PC-9 (cell line): ENCODE measurements at regions not wholly inside any gene's neighbourhood (a gene's known extent, or its start where the extent isn't known, plus 50 kb on each side); places are given as distances from the start of the nearest gene placed in this dataset.
"Not testable (repeated sequence)": the region's sequence is repeated elsewhere in the genome, so short reads cannot be mapped to it uniquely, and the experiment has no call there.

Experiments
- BruUV-seq: library from RNA; stranded (reverse); fragments of 400-500 nt; replicated peaks from 2 replicates; lab custom pipeline; 2021; lab: Mats Ljungman, UMichigan
- CTCF ChIA-PET: fragments of 300-600 bp; sonication (Branson Sonifier 250); formaldehyde crosslinking; loops from one replicate; lab custom pipeline; 2022; ENCODE audit warnings: antibody characterized with exemption; lab: Charles Lee
- POLR2A ChIA-PET: fragments of 300-600 bp; sonication (Branson Sonifier 250); formaldehyde crosslinking; loops from one replicate; lab custom pipeline; 2022; ENCODE audit warnings: antibody characterized with exemption; ENCODE audit not compliant: unreplicated experiment; lab: Charles Lee
- DNase-seq, 2 experiments: peaks; one replicate each; pipeline versions ENCODE4 v3.0.0 to v3.0.0-alpha.2; 2015 to 2022; ENCODE audit warnings: mixed read lengths in 1 of 2
- H2AFZ ChIP-seq: fragments of 200-600 bp; sonication (generic); 2 replicates; pipeline ENCODE4 v1.8.1; 2017; ENCODE audit warnings: antibody characterized with exemption
- H3F3A ChIP-seq: fragments of 200-600 bp; sonication (generic); 2 replicates; pipeline ENCODE4 v1.8.1; 2017; ENCODE audit warnings: antibody characterized with exemption, mild to moderate bottlenecking, low read depth; ENCODE audit not compliant: insufficient read depth
- H3K27ac ChIP-seq: fragments of 200-600 bp; sonication (generic); 2 replicates; pipeline ENCODE4 v1.6.1; 2016; ENCODE audit warnings: mixed run types
- H3K27me3 ChIP-seq: fragments of 200-600 bp; sonication (generic); 2 replicates; pipeline ENCODE4 v1.6.1; 2016; ENCODE audit warnings: low read depth, mixed run types; ENCODE audit not compliant: insufficient read depth
- H3K36me3 ChIP-seq: fragments of 200-600 bp; sonication (generic); 2 replicates; pipeline ENCODE4 v1.6.1; 2016; ENCODE audit warnings: low read depth, mixed run types
- H3K4me1 ChIP-seq: fragments of 200-600 bp; sonication (generic); replicated peaks from 2 replicates; pipeline ENCODE4 v1.6.1; 2016; ENCODE audit warnings: mixed run types; ENCODE audit not compliant: insufficient read depth
- H3K4me2 ChIP-seq: fragments of 200-600 bp; sonication (generic); 2 replicates; pipeline ENCODE4 v1.6.1; 2017; ENCODE audit warnings: mixed run types
- H3K4me3 ChIP-seq: fragments of 200-600 bp; sonication (generic); 2 replicates; pipeline ENCODE4 v1.6.1; 2016; ENCODE audit warnings: mixed run types
- H3K79me2 ChIP-seq: fragments of 200-600 bp; sonication (generic); 2 replicates; pipeline ENCODE4 v1.6.1; 2017; ENCODE audit warnings: low read depth, mixed run types
- H3K9me2 ChIP-seq: fragments of 200-600 bp; sonication (generic); 2 replicates; pipeline ENCODE4 v1.8.1; 2017; ENCODE audit warnings: mild to moderate bottlenecking; ENCODE audit not compliant: insufficient read depth
- H3K9me3 ChIP-seq: fragments of 200-600 bp; sonication (generic); 2 replicates; pipeline ENCODE4 v1.8.1; 2016; ENCODE audit warnings: low read depth; ENCODE audit not compliant: insufficient read depth
- H4K20me1 ChIP-seq: fragments of 200-600 bp; sonication (generic); 2 replicates; pipeline ENCODE4 v1.8.1; 2017; ENCODE audit not compliant: insufficient read depth
- CTCF ChIP-seq: fragments of 200-600 bp; sonication (generic); conservative IDR thresholded peaks from 2 replicates; pipeline ENCODE4 v1.6.1; 2017; ENCODE audit warnings: mixed run types, antibody characterized with exemption, mild to moderate bottlenecking, moderate library complexity
- EZH2 ChIP-seq: fragments of 200-600 bp; sonication (generic); IDR thresholded peaks from 2 replicates; pipeline ENCODE4 v1.8.0; 2017; ENCODE audit warnings: antibody characterized with exemption, low read depth
- intact Hi-C: fragments of 100-400 bp; cut with micrococcal nuclease; formaldehyde crosslinking; loops from one replicate; pipeline ENCODE4 v1.10.0; 2022; ENCODE audit not compliant: unreplicated experiment

- Histone ChIP-seq H3K27ac (no peak overlapping the region), H3K79me2 (no peaks in the 10 kb centered on the region), H3F3A (no peaks in the 10 kb centered on the region), H3K4me3 (no peak overlapping the region), H4K20me1 (no peaks in the 10 kb centered on the region), H3K9me2 (no peaks in the 10 kb centered on the region), H3K4me1 (peaks cover 16% of the 10 kb centered on the region; the same call in 1 of the 2 replicates), H3K36me3 (no peaks in the 10 kb centered on the region), H3K4me2 (no peak overlapping the region), H2AFZ (no peak overlapping the region), H3K9me3 (no peaks in the 10 kb centered on the region), H3K27me3 (no peaks in the 10 kb centered on the region)
- DNase-seq: no peak
- no TSS peak for BruUV-seq
- ChIA-PET CTCF (no interaction called here), POLR2A (interaction anchor here (0.6 kb wide), 1 partner anchor 21 kb away, joined by 3 read pairs; no protein-coding TSS in a partner anchor)
- intact Hi-C loops: no loop called here
- TF ChIP-seq EZH2: no peak
- TF ChIP-seq CTCF: no peak
Measured at GRCh38 chr6:3530515-3530914, 73.7 kb upstream of the SLC22A23 start.

GRCh38 chr6:3529721-3530120, 72.9 kb upstream of the SLC22A23 start:
- Histone ChIP-seq H3F3A (no peaks in the 10 kb centered on the region), H2AFZ (no peak overlapping the region), H3K9me2 (no peaks in the 10 kb centered on the region), H3K36me3 (no peaks in the 10 kb centered on the region), H3K79me2 (no peaks in the 10 kb centered on the region), H3K4me2 (no peak overlapping the region), H4K20me1 (no peaks in the 10 kb centered on the region), H3K4me1 (peaks cover 16% of the 10 kb centered on the region; the same call in 1 of the 2 replicates), H3K4me3 (no peak overlapping the region), H3K27me3 (no peaks in the 10 kb centered on the region), H3K27ac (no peak overlapping the region), H3K9me3 (no peaks in the 10 kb centered on the region)
- no TSS peak for BruUV-seq
- POLR2A ChIA-PET: interaction anchor here (0.6 kb wide), 1 partner anchor 143 kb away, joined by 5 read pairs; no protein-coding TSS in a partner anchor
- no peak for DNase-seq
- CTCF ChIA-PET: no interaction called here
- intact Hi-C loops: no loop called here
- no peak for TF ChIP-seq EZH2
- no peak for TF ChIP-seq CTCF

GRCh38 chr6:3529232-3529631, 72.4 kb upstream of the SLC22A23 start:
- no TSS peak for BruUV-seq
- TF ChIP-seq CTCF (no peak), EZH2 (no peak)
- Histone ChIP-seq H3K9me3 (no peaks in the 10 kb centered on the region), H3K9me2 (no peaks in the 10 kb centered on the region), H2AFZ (no peak overlapping the region), H3F3A (no peaks in the 10 kb centered on the region), H3K27me3 (no peaks in the 10 kb centered on the region), H3K27ac (no peak overlapping the region), H3K36me3 (no peaks in the 10 kb centered on the region), H3K4me1 (peaks cover 16% of the 10 kb centered on the region; the same call in 1 of the 2 replicates), H3K4me3 (no peak overlapping the region), H3K79me2 (no peaks in the 10 kb centered on the region), H4K20me1 (no peaks in the 10 kb centered on the region), H3K4me2 (no peak overlapping the region)
- intact Hi-C loops: no loop called here
- ChIA-PET POLR2A (interaction anchor here (0.6 kb wide), 2 partner anchors 22 to 142 kb away, joined by 4 to 5 read pairs; no protein-coding TSS in a partner anchor), CTCF (no interaction called here)
- DNase-seq: no peak

GRCh38 chr6:3528081-3528671, 71.3 kb upstream of the SLC22A23 start:
- H3K9me2 ChIP-seq: not testable (repeated sequence)

More at GRCh38 chr6:3528081-3528671, 71.3 kb upstream of the SLC22A23 start:
- H3F3A ChIP-seq, CTCF ChIA-PET, H3K9me3 ChIP-seq, intact Hi-C loops, H3K4me3 ChIP-seq, H3K36me3 ChIP-seq, H3K4me2 ChIP-seq, BruUV-seq, H3K79me2 ChIP-seq, H2AFZ ChIP-seq, H3K27ac ChIP-seq, H3K27me3 ChIP-seq, DNase-seq, POLR2A ChIA-PET, H4K20me1 ChIP-seq: not testable (repeated sequence)
- H3K4me1 ChIP-seq: peaks cover 20% of the 10 kb centered on the region
